ENCODE measurements at regions not wholly inside any gene's neighbourhood (a gene's known extent, or its start where the extent isn't known, plus 50 kb on each side); places are given as distances from the start of the nearest gene placed in this dataset.
"Not testable (repeated sequence)": the region's sequence is repeated elsewhere in the genome, so short reads cannot be mapped to it uniquely, and the experiment has no call there.

DNA sequence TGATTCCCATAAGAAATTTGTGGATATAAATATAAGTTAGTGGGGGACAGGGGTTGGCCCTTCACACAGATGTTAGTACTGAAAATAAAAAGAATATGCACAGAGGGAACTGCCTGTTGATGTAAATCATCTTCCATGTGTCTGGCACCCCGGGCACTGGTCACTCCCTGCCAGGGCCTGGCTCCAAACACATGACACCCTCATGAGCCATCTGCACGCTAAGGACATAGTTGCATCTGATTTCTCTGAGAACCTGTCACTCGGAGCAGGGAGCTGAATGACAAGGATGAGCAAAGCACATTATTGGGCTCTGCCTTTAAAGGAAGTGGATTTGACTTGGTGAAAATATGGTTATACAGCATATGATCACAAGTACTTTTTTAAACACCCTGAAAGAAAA, 66.2 kb upstream of the TSC22D2 start:
- POLR2A ChIA-PET = no interaction called here
- Histone ChIP-seq H3K79me2 (ENCODE audit: control insufficient read depth, insufficient read depth, low read length) (no peaks in the 10 kb centered on the region), H4K20me1 (ENCODE audit: control insufficient read depth, insufficient read depth, low read length, poor library complexity, severe bottlenecking) (no peaks in the 10 kb centered on the region), H3K9ac (ENCODE audit: low read length) (no peak overlapping the region), H2AFZ (ENCODE audit: insufficient read depth, low read depth, low read length, poor library complexity, severe bottlenecking) (no peak overlapping the region), H3K4me3 (ENCODE audit: control extremely low read depth in 1 of 5, extremely low read depth in 1 of 5, insufficient read depth in 1 of 5, low read depth in 2 of 5, low read length in 4 of 5) (no peak overlapping the region), H3K27me3 (replicated peaks in 1 of 4; ENCODE audit: control extremely low read depth in 1 of 4, control insufficient read depth in 3 of 4, insufficient read depth in 4 of 4, low read length in 3 of 4) (peaks cover 0 to 3% (median 1%) of the 10 kb centered on the region in 4 experiments), H3K4me2 (replicated peaks; ENCODE audit: low read depth, low read length, poor library complexity, severe bottlenecking) (no peak overlapping the region), H3K27ac (ENCODE audit: low read length in 2 of 2) (no peak overlapping the region), H3K4me1 (ENCODE audit: control insufficient read depth in 2 of 2, insufficient read depth in 2 of 2, low read length in 2 of 2) (no peaks in the 10 kb centered on the region), H3K9me3 (ENCODE audit: control extremely low read depth in 1 of 3, control insufficient read depth in 2 of 3, insufficient read depth in 1 of 3, low read length in 2 of 3) (peaks cover 0 to 3% (median 0%) of the 10 kb centered on the region in 3 donors), H3K36me3 (replicated peaks in 1 of 2; ENCODE audit: control extremely low read depth in 1 of 2, control insufficient read depth in 1 of 2, extremely low read depth in 1 of 2, insufficient read depth in 2 of 2, low read length in 1 of 2) (no peaks in the 10 kb centered on the region)
- DNase-seq = no peak
- H3K27ac Mint-ChIP-seq = no peak overlapping the region
- H3K4me3 Mint-ChIP-seq = no peak overlapping the region
- peaks cover 15% of the 10 kb centered on the region for H3K27me3 Mint-ChIP-seq
- no peak for ATAC-seq (ENCODE audit: low read depth)
- CTCF ChIA-PET = no interaction called here
- 50% methylated on average over 1 of the region's 3 CpGs for WGBS (ENCODE audit: insufficient coverage)
- H3K9me3 Mint-ChIP-seq (ENCODE audit: insufficient read depth) = no peaks in the 10 kb centered on the region
- no peaks in the 10 kb centered on the region for H3K4me1 Mint-ChIP-seq
- intact Hi-C loops (cut with micrococcal nuclease) = no loop called here
- TF ChIP-seq, protein P1, sequence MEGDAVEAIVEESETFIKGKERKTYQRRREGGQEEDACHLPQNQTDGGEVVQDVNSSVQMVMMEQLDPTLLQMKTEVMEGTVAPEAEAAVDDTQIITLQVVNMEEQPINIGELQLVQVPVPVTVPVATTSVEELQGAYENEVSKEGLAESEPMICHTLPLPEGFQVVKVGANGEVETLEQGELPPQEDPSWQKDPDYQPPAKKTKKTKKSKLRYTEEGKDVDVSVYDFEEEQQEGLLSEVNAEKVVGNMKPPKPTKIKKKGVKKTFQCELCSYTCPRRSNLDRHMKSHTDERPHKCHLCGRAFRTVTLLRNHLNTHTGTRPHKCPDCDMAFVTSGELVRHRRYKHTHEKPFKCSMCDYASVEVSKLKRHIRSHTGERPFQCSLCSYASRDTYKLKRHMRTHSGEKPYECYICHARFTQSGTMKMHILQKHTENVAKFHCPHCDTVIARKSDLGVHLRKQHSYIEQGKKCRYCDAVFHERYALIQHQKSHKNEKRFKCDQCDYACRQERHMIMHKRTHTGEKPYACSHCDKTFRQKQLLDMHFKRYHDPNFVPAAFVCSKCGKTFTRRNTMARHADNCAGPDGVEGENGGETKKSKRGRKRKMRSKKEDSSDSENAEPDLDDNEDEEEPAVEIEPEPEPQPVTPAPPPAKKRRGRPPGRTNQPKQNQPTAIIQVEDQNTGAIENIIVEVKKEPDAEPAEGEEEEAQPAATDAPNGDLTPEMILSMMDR (IDR thresholded peaks at IDR 0.05) = no peak
- TF ChIP-seq EZH2 (IDR thresholded peaks at IDR 0.05; ENCODE audit: borderline replicate concordance, insufficient read depth, low read depth, low read length, poor library complexity, severe bottlenecking) = no peak

DNA sequence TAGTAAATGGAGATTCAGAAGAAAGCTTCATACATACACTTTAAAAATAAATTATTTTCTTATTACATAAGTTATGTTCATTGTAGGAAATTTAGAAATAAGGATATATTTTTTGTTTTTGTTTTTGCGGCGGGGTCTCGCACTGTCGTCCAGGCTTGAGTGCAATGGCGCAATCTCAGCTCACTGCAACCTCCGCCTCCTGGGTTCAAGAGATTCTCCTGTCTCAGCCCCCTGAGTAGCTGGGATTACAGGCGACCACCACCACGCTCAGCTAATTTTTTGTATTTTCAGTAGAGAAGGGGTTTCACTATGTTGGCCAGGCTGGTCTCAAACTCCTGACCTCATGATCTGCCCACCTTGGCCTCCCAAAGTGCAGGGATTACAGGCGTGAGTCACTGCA, 71.7 kb upstream of the TSC22D2 start:
- 100% methylated on average over 2 of the region's 9 CpGs for WGBS (ENCODE audit: insufficient coverage)
- H3K9ac ChIP-seq (ENCODE audit: low read length); ATAC-seq (ENCODE audit: low read depth); H3K9me3 ChIP-seq (ENCODE audit: control extremely low read depth in 1 of 3, control insufficient read depth in 2 of 3, insufficient read depth in 1 of 3, low read length in 2 of 3); CTCF ChIA-PET; H3K36me3 ChIP-seq (replicated peaks in 1 of 2; ENCODE audit: control extremely low read depth in 1 of 2, control insufficient read depth in 1 of 2, extremely low read depth in 1 of 2, insufficient read depth in 2 of 2, low read length in 1 of 2); H3K9me3 Mint-ChIP-seq (ENCODE audit: insufficient read depth); H3K79me2 ChIP-seq (ENCODE audit: control insufficient read depth, insufficient read depth, low read length); H3K27me3 ChIP-seq (replicated peaks in 1 of 4; ENCODE audit: control extremely low read depth in 1 of 4, control insufficient read depth in 3 of 4, insufficient read depth in 4 of 4, low read length in 3 of 4); H3K4me1 ChIP-seq (ENCODE audit: control insufficient read depth in 2 of 2, insufficient read depth in 2 of 2, low read length in 2 of 2); H3K4me2 ChIP-seq (replicated peaks; ENCODE audit: low read depth, low read length, poor library complexity, severe bottlenecking); H3K4me3 Mint-ChIP-seq; H4K20me1 ChIP-seq (ENCODE audit: control insufficient read depth, insufficient read depth, low read length, poor library complexity, severe bottlenecking); H3K27ac ChIP-seq (ENCODE audit: low read length in 2 of 2); POLR2A ChIA-PET; H3K27ac Mint-ChIP-seq; H3K4me3 ChIP-seq (ENCODE audit: control extremely low read depth in 1 of 5, extremely low read depth in 1 of 5, insufficient read depth in 1 of 5, low read depth in 2 of 5, low read length in 4 of 5); H3K4me1 Mint-ChIP-seq; H2AFZ ChIP-seq (ENCODE audit: insufficient read depth, low read depth, low read length, poor library complexity, severe bottlenecking); intact Hi-C loops (cut with micrococcal nuclease); DNase-seq: not testable (repeated sequence)
- H3K27me3 Mint-ChIP-seq = peaks cover 13% of the 10 kb centered on the region
